ENCODE measurements at regions not wholly inside any gene's neighbourhood (a gene's known extent, or its start where the extent isn't known, plus 50 kb on each side); places are given as distances from the start of the nearest gene placed in this dataset.

DNA sequence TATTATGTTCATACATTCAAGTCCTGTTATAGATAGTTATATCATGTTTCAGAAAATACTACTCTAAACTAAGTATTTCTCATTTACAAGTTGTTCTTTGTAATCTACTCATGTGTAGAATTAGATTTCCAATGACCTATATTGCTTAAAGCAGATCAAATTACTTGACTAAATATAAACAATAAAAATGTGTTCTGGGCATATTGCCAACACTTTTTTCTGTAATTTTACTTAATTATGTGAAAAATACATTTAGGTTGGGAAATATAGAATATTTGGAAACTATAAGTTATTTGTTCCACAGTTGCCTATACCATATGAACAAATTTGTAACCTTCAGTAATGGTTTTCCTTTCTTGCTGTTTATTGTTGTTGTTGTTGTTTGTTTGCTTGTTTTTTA is 275.2 kb upstream of the PCDH9 start:
- no peaks in the 10 kb centered on the region for H3K9me3 ChIP-seq (ENCODE audit: low read depth, low read length, poor library complexity, severe bottlenecking)
- DNase-seq (ENCODE audit: low spot score), result no peak
- no peak overlapping the region for H3K27ac ChIP-seq (ENCODE audit: low read depth, low read length, poor library complexity, severe bottlenecking)
- BruUV-seq (replicated peaks), result no TSS peak
- TF ChIP-seq CTCF (conservative IDR thresholded peaks at IDR 0.05; ENCODE audit: low read depth, low read length), result no peak
- TF ChIP-seq EZH2 (IDR thresholded peaks at IDR 0.05; ENCODE audit: borderline replicate concordance, low read depth, low read length, poor library complexity, severe bottlenecking), result no peak
- H3K27me3 ChIP-seq (replicated peaks; ENCODE audit: insufficient read depth, low read depth, low read length, poor library complexity), result no peaks in the 10 kb centered on the region
- no peaks in the 10 kb centered on the region for H3K36me3 ChIP-seq (ENCODE audit: insufficient read depth, low read length, poor library complexity, severe bottlenecking)
- no peak overlapping the region for H3K4me3 ChIP-seq (ENCODE audit: low read depth, low read length, poor library complexity, severe bottlenecking)
- CTCF ChIA-PET, result no interaction called here
- intact Hi-C loops (cut with micrococcal nuclease; ENCODE audit: unreplicated experiment), result no loop called here
- POLR2A ChIA-PET (ENCODE audit: low non-redundant PET), result no interaction called here
- no peaks in the 10 kb centered on the region for H3K4me1 ChIP-seq (ENCODE audit: insufficient read depth, low read length, poor library complexity, severe bottlenecking)

GRCh38 chr13:67498948-67499347 is 268.8 kb upstream of the PCDH9 start:
- ChIA-PET POLR2A (ENCODE audit: low non-redundant PET) (no interaction called here), CTCF (no interaction called here)
- no peak for TF ChIP-seq CTCF (conservative IDR thresholded peaks at IDR 0.05; ENCODE audit: low read depth, low read length)
- TF ChIP-seq EZH2 (IDR thresholded peaks at IDR 0.05; ENCODE audit: borderline replicate concordance, low read depth, low read length, poor library complexity, severe bottlenecking), result no peak
- Histone ChIP-seq H3K9me3 (ENCODE audit: low read depth, low read length, poor library complexity, severe bottlenecking) (no peaks in the 10 kb centered on the region), H3K36me3 (ENCODE audit: insufficient read depth, low read length, poor library complexity, severe bottlenecking) (no peaks in the 10 kb centered on the region), H3K4me1 (ENCODE audit: insufficient read depth, low read length, poor library complexity, severe bottlenecking) (no peaks in the 10 kb centered on the region), H3K4me3 (ENCODE audit: low read depth, low read length, poor library complexity, severe bottlenecking) (no peak overlapping the region), H3K27me3 (replicated peaks; ENCODE audit: insufficient read depth, low read depth, low read length, poor library complexity) (no peaks in the 10 kb centered on the region), H3K27ac (ENCODE audit: low read depth, low read length, poor library complexity, severe bottlenecking) (no peak overlapping the region)
- no TSS peak for BruUV-seq (replicated peaks)
- DNase-seq (ENCODE audit: low spot score), result no peak
- intact Hi-C loops (cut with micrococcal nuclease; ENCODE audit: unreplicated experiment), result no loop called here

GRCh38 chr13:67493835-67494234 is 263.7 kb upstream of the PCDH9 start:
- Histone ChIP-seq H3K9me3 (ENCODE audit: low read depth, low read length, poor library complexity, severe bottlenecking) (no peaks in the 10 kb centered on the region), H3K27me3 (replicated peaks; ENCODE audit: insufficient read depth, low read depth, low read length, poor library complexity) (no peaks in the 10 kb centered on the region), H3K36me3 (ENCODE audit: insufficient read depth, low read length, poor library complexity, severe bottlenecking) (no peaks in the 10 kb centered on the region), H3K4me1 (ENCODE audit: insufficient read depth, low read length, poor library complexity, severe bottlenecking) (no peaks in the 10 kb centered on the region), H3K27ac (ENCODE audit: low read depth, low read length, poor library complexity, severe bottlenecking) (no peak overlapping the region), H3K4me3 (ENCODE audit: low read depth, low read length, poor library complexity, severe bottlenecking) (no peak overlapping the region)
- CTCF ChIA-PET, result no interaction called here
- TF ChIP-seq EZH2 (IDR thresholded peaks at IDR 0.05; ENCODE audit: borderline replicate concordance, low read depth, low read length, poor library complexity, severe bottlenecking) (no peak), CTCF (conservative IDR thresholded peaks at IDR 0.05; ENCODE audit: low read depth, low read length) (no peak)
- no TSS peak for BruUV-seq (replicated peaks)
- DNase-seq (ENCODE audit: low spot score), result no peak
- POLR2A ChIA-PET (ENCODE audit: low non-redundant PET), result no interaction called here
- intact Hi-C loops (cut with micrococcal nuclease; ENCODE audit: unreplicated experiment), result no loop called here

Data from A673 (cell line).